Mesenchymal stem cell (in vitro differentiated cells and primary cell): ENCODE measurements at regions not wholly inside any gene's neighbourhood (a gene's known extent, or its start where the extent isn't known, plus 50 kb on each side); places are given as distances from the start of the nearest gene placed in this dataset.

Experiments used
- DNase-seq: peaks from one replicate; pipeline ENCODE4 v3.0.0-alpha.2; 2013
- H2AFZ ChIP-seq: one replicate; pipeline ENCODE4 v1.6.1; 2013; ENCODE audit warnings: low read depth, mild to moderate bottlenecking, control low read depth, inconsistent platforms, low read length, moderate library complexity
- H2AK5ac ChIP-seq: 2 replicates; pipeline ENCODE4 v1.6.1; 2013; ENCODE audit warnings: low read length, moderate library complexity, mild to moderate bottlenecking, inconsistent platforms; ENCODE audit not compliant: severe bottlenecking
- H2BK120ac ChIP-seq: one replicate; pipeline ENCODE4 v1.6.1; 2013; ENCODE audit warnings: low read depth, mild to moderate bottlenecking, inconsistent platforms, low read length, moderate library complexity
- H2BK12ac ChIP-seq, 2 experiments: one replicate each; pipeline ENCODE4 v1.6.1; 2013; ENCODE audit warnings: inconsistent platforms in 2 of 2, low read length in 2 of 2, mild to moderate bottlenecking in 2 of 2, moderate library complexity in 2 of 2, control low read depth in 1 of 2
- H2BK15ac ChIP-seq: one replicate; pipeline ENCODE4 v1.6.1; 2013; ENCODE audit warnings: mild to moderate bottlenecking, low read depth, inconsistent platforms; ENCODE audit not compliant: poor library complexity, severe bottlenecking
- H2BK5ac ChIP-seq: 2 replicates; pipeline ENCODE4 v1.6.1; 2013; ENCODE audit warnings: low read depth, mild to moderate bottlenecking, low read length, control low read depth, inconsistent platforms; ENCODE audit not compliant: poor library complexity, severe bottlenecking
- H3K14ac ChIP-seq, 2 experiments: one replicate each; pipeline ENCODE4 v1.6.1; 2013; ENCODE audit warnings: inconsistent platforms in 2 of 2, low read length in 2 of 2, control low read depth in 1 of 2, mild to moderate bottlenecking in 1 of 2, moderate library complexity in 1 of 2
- H3K18ac ChIP-seq, 2 experiments: one replicate each; pipeline ENCODE4 v1.6.1; 2013; ENCODE audit warnings: inconsistent platforms in 2 of 2, low read length in 2 of 2, control low read depth in 1 of 2, low read depth in 1 of 2, mild to moderate bottlenecking in 1 of 2
- H3K23ac ChIP-seq, 2 experiments: one replicate each; pipeline ENCODE4 v1.6.1; 2013; ENCODE audit warnings: inconsistent platforms in 2 of 2, low read length in 2 of 2, mild to moderate bottlenecking in 2 of 2, moderate library complexity in 2 of 2, control low read depth in 1 of 2
- H3K27ac ChIP-seq: 2 replicates; pipeline ENCODE4 v1.5.1; 2013; ENCODE audit warnings: mild to moderate bottlenecking, moderate library complexity, low read length, control low read depth, inconsistent platforms; ENCODE audit not compliant: poor library complexity, severe bottlenecking
- H3K27me3 ChIP-seq, 2 experiments: 2 replicates each; pipeline versions ENCODE4 v1.6.1 to v1.7.0; 2013; ENCODE audit warnings: low read length in 2 of 2, mild to moderate bottlenecking in 2 of 2, moderate library complexity in 2 of 2, control low read depth in 1 of 2, inconsistent platforms in 1 of 2; ENCODE audit not compliant: control insufficient read depth in 1 of 2, insufficient read depth in 1 of 2
- H3K36me3 ChIP-seq, 2 experiments: 2 replicates each; pipeline versions ENCODE4 v1.6.1 to v1.7.0; 2013; ENCODE audit warnings: low read length in 2 of 2, control low read depth in 1 of 2, inconsistent platforms in 1 of 2, low read depth in 1 of 2, mild to moderate bottlenecking in 1 of 2; ENCODE audit not compliant: insufficient read depth in 2 of 2, control insufficient read depth in 1 of 2
- H3K4ac ChIP-seq, 2 experiments: one replicate each; pipeline ENCODE4 v1.6.1; 2013; ENCODE audit warnings: inconsistent platforms in 2 of 2, low read length in 2 of 2, mild to moderate bottlenecking in 2 of 2, moderate library complexity in 2 of 2, control low read depth in 1 of 2, low read depth in 1 of 2
- H3K4me1 ChIP-seq: 2 replicates; pipeline ENCODE4 v1.6.1; 2013; ENCODE audit warnings: low read depth, low read length, control low read depth; ENCODE audit not compliant: control insufficient read depth, insufficient read depth
- H3K4me2 ChIP-seq: 2 replicates; pipeline ENCODE4 v1.6.1; 2013; ENCODE audit warnings: low read length, mild to moderate bottlenecking, inconsistent platforms; ENCODE audit not compliant: poor library complexity, severe bottlenecking
- H3K4me3 ChIP-seq, 2 experiments: 2 replicates each; pipeline versions ENCODE4 v1.5.1 to v1.7.0; 2013; ENCODE audit warnings: low read length in 2 of 2, mild to moderate bottlenecking in 2 of 2, control low read depth in 1 of 2, low read depth in 1 of 2; ENCODE audit not compliant: insufficient read depth in 1 of 2
- H3K79me1 ChIP-seq: replicated peaks from 2 replicates; pipeline ENCODE4 v1.6.1; 2013; ENCODE audit warnings: mild to moderate bottlenecking, control low read depth, low read length, inconsistent platforms; ENCODE audit not compliant: poor library complexity, severe bottlenecking
- H3K9ac ChIP-seq: 2 replicates; pipeline ENCODE4 v1.7.0; 2013; ENCODE audit warnings: mild to moderate bottlenecking, low read length, moderate library complexity
- H3K9me3 ChIP-seq: 2 replicates; pipeline ENCODE4 v1.7.0; 2013; ENCODE audit warnings: mild to moderate bottlenecking, low read length; ENCODE audit not compliant: control insufficient read depth
- H4K8ac ChIP-seq: one replicate; pipeline ENCODE4 v1.6.1; 2013; ENCODE audit warnings: inconsistent platforms, mild to moderate bottlenecking, low read length, moderate library complexity
- H4K91ac ChIP-seq: one replicate; pipeline ENCODE4 v1.6.1; 2013; ENCODE audit warnings: mild to moderate bottlenecking, low read length, inconsistent platforms
- WGBS: methylation state at CpG from one replicate; pipeline ENCODE4 v1.1.7; 2013; ENCODE audit warnings: mixed read lengths; 5-methylcytosine and 5-hydroxymethylcytosine counted together

DNA sequence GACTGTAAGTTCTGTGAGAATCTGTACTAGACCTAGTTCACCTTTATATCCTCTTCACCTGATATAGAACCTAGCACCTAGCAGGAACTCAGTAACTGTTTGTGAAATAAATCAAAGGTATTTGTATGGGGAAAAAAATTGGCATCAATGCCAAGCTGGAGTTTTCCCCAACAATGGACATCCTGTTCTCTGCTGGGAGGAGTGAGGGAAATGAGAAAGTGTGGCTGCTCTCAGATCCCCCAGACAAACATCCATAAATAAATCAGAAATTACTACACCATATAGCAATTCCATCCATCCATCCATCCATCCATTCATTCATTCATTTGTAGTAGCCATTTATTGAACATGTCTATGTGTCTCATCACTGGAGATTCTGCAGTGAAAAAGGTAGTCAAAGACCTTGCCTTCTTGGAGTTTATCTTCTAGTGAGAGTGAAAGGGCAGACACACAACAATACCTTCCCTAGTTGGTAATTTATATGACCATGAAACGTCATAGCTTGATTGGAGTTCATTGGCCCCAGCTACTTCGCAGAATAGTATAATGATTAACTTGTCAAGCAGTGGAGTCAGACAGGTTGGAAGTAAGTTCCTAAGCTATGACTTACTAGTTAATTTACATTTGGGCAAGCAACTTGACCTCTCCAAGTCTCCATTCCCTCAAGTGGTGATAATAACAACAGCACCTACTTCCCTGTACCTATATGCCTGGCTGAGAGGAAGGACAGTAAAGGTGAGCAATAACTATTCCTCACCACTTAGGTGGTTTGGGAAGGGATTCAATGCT lies 98.7 kb upstream of the KIT start:
- Histone ChIP-seq H3K14ac (no peak overlapping the region), H3K9ac (no peak overlapping the region), H2BK5ac (no peak overlapping the region), H4K8ac (no peak overlapping the region), H2AFZ (no peak overlapping the region), H3K4me2 (no peak overlapping the region), H3K4me1 (peaks cover 2% of the 10 kb centered on the region), H2AK5ac (no peak overlapping the region), H2BK120ac (no peak overlapping the region), H3K36me3 (no peaks in the 10 kb centered on the region), H3K18ac (no peak overlapping the region), H3K9me3 (no peaks in the 10 kb centered on the region), H3K4ac (no peak overlapping the region), H2BK12ac (no peak overlapping the region), H3K27ac (no peak overlapping the region), H3K23ac (no peak overlapping the region), H4K91ac (no peak overlapping the region), H3K27me3 (peaks cover 0 to 6% of the 10 kb centered on the region in 2 experiments), H3K4me3 (no peak overlapping the region), H2BK15ac (no peak overlapping the region), H3K79me1 (no peaks in the 10 kb centered on the region)
- no peak for DNase-seq
- WGBS: no CpG with 5 or more reads among the region's 2 CpGs

DNA sequence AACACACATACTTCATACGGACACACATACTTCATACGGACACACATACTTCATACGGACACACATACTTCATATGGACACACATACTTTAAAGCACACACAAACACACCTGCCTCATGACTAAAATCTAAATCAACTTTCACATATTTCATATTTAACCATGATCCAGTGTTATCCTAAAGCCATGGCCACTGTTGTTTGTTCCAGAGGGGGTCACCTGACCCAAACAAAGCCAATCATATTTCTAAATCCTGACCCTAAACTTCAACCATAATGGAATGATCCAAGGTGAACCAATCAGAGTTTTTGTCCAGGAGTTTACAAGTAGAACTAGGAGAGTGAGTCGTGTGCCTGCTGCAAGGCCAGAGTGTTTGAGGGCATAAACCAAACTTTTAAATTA lies 97.2 kb upstream of the KIT start:
- Histone ChIP-seq H3K14ac (no peak overlapping the region), H3K4me1 (peaks cover 2% of the 10 kb centered on the region), H3K27me3 (peaks cover 0 to 6% of the 10 kb centered on the region in 2 experiments), H2AK5ac (no peak overlapping the region), H3K27ac (no peak overlapping the region), H3K18ac (no peak overlapping the region), H2BK12ac (no peak overlapping the region), H2AFZ (no peak overlapping the region), H3K4ac (no peak overlapping the region), H2BK5ac (no peak overlapping the region), H3K23ac (no peak overlapping the region), H3K36me3 (no peaks in the 10 kb centered on the region), H3K9ac (no peak overlapping the region), H2BK120ac (no peak overlapping the region), H3K9me3 (no peaks in the 10 kb centered on the region), H3K4me2 (no peak overlapping the region), H2BK15ac (no peak overlapping the region), H4K91ac (no peak overlapping the region), H3K4me3 (no peak overlapping the region), H4K8ac (no peak overlapping the region), H3K79me1 (no peaks in the 10 kb centered on the region)
- 78% methylated on average over 4 of the region's 4 CpGs for WGBS
- DNase-seq: no peak

DNA sequence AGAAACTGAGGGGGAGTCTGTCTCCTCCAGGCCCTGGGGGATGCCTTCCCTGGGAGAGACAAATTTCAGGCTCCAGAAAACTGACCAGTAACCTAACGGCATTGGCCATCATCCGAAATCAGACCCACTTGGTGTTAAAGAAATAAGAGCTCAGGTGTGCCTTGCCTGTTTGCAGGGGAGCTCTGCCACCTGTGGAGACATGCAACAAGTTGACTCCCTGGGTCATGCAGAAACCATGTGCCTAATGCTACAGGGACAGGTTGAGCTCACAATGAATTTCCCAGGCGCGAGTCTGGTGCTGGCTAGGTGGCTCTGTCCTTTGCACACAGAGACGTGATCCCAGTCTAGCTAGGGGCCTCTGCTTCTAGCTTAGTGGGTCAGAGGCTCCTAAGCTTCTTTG lies 95.8 kb upstream of the KIT start:
- Histone ChIP-seq H4K91ac (peak overlapping the region; percentile 37), H3K4ac (no peak overlapping the region), H3K27me3 (peaks cover 0 to 6% of the 10 kb centered on the region in 2 experiments), H3K18ac (no peak overlapping the region), H3K27ac (no peak overlapping the region), H3K36me3 (no peaks in the 10 kb centered on the region), H2BK5ac (no peak overlapping the region), H2AFZ (no peak overlapping the region), H3K14ac (no peak overlapping the region), H3K79me1 (no peaks in the 10 kb centered on the region), H2BK120ac (no peak overlapping the region), H3K4me1 (peaks cover 7% of the 10 kb centered on the region), H3K4me3 (no peak overlapping the region), H2BK15ac (no peak overlapping the region), H3K9ac (no peak overlapping the region), H3K4me2 (no peak overlapping the region), H3K9me3 (no peaks in the 10 kb centered on the region), H4K8ac (no peak overlapping the region), H2AK5ac (no peak overlapping the region), H2BK12ac (no peak overlapping the region), H3K23ac (no peak overlapping the region)
- 91% methylated on average over 5 of the region's 5 CpGs for WGBS
- no peak for DNase-seq

DNA sequence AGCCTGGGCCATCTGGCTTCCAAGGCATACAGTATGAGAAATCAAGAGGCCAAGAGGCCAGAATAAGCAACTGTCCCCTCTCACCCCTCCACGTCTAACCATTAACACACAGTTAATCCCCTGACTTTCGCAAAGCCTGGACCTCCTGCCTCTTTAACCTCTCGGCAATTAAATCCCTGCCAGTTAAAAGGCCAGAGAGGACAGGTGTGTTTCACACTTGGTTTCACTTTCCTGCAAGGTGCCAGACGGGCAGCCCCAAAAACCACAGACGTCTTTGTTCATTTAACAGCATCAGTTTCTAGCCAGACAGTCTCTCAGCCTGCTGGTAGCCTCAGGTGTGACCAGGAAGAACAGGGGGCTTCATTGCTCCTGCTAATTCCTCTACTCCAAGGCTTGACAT lies 91.1 kb upstream of the KIT start:
- H2BK15ac ChIP-seq: no peak overlapping the region
- no peak for DNase-seq
- H3K27ac ChIP-seq: no peak overlapping the region
- H3K9ac ChIP-seq: no peak overlapping the region
- no peak overlapping the region for H4K8ac ChIP-seq
- H3K23ac ChIP-seq: no peak overlapping the region
- H2BK12ac ChIP-seq: no peak overlapping the region
- H2BK5ac ChIP-seq: no peak overlapping the region
- no peak overlapping the region for H3K4me2 ChIP-seq
- WGBS: 78% methylated on average over 5 of the region's 5 CpGs
- H3K27me3 ChIP-seq: no peaks in the 10 kb centered on the region
- no peaks in the 10 kb centered on the region for H3K36me3 ChIP-seq
- no peak overlapping the region for H2BK120ac ChIP-seq
- no peak overlapping the region for H4K91ac ChIP-seq
- H3K14ac ChIP-seq: no peak overlapping the region
- no peaks in the 10 kb centered on the region for H3K9me3 ChIP-seq
- no peak overlapping the region for H2AFZ ChIP-seq
- H3K4me3 ChIP-seq: no peak overlapping the region
- peaks cover 14% of the 10 kb centered on the region for H3K4me1 ChIP-seq
- no peak overlapping the region for H3K4ac ChIP-seq
- no peak overlapping the region for H3K18ac ChIP-seq
- H3K79me1 ChIP-seq: no peaks in the 10 kb centered on the region
- H2AK5ac ChIP-seq: no peak overlapping the region
